Islet precursor cell (in vitro differentiated cells): ENCODE measurements at regions not wholly inside any gene's neighbourhood (a gene's known extent, or its start where the extent isn't known, plus 50 kb on each side); places are given as distances from the start of the nearest gene placed in this dataset.
"Not testable (repeated sequence)": the region's sequence is repeated elsewhere in the genome, so short reads cannot be mapped to it uniquely, and the experiment has no call there.

Source experiments
- DNase-seq: peaks from one replicate; pipeline ENCODE4 v3.0.0-alpha.2; 2018

DNA sequence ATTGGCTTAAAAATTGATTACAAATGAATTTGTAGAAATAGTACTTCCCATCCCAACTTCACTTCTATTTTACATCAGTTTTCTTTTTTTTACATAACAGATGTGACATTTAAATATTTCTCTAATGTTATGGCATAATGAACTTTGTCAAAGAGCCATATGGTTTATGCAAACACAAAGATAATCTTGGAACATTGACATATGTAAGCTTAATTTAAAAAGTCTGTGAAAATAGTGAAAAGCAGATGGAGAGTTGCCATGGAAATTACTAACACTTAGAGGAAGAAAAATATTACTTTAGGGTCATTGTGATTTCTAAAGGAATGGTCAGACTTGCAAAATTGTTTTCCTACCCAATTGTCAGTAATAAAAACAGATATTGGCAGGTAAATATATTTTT is 232.4 kb downstream of the AEBP2 start:
- no peak for DNase-seq

DNA sequence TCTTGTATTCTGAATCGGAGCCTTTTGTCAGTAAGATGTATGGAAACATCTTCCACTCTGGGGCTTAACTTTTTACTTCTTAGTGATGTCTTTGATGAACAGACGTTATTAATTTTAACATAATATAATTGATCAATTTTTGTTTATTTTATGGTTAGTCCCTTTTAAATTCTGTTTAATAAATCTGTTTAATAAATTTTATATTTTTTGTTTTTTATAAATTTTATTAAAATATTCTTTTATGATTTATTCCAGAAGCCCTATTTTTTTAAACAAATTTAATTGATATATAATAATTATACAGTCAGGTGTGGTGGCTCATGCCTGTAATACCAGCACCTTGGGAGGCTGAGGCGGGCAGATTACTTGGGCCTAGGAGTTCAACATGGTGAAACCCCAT is 235.1 kb downstream of the AEBP2 start:
- DNase-seq: no peak

DNA sequence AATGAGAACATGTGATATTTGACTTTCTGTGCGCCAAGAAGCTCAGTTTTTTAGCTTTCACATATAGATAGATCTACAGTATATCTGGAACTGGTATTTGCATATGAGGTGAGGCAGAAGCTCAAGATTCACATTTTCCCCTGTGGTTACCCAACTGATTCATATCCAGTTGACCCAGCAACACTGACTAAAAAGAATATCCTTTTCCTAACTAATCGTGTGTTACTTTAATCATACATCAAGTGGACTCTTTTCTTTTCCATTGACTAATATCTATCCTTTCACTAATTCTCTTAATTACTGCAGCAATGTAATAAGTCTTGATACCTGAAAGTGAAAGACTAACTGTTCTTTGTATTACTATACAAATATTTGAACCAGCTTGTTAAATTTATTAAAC is 236.1 kb downstream of the AEBP2 start:
- DNase-seq: no peak

DNA sequence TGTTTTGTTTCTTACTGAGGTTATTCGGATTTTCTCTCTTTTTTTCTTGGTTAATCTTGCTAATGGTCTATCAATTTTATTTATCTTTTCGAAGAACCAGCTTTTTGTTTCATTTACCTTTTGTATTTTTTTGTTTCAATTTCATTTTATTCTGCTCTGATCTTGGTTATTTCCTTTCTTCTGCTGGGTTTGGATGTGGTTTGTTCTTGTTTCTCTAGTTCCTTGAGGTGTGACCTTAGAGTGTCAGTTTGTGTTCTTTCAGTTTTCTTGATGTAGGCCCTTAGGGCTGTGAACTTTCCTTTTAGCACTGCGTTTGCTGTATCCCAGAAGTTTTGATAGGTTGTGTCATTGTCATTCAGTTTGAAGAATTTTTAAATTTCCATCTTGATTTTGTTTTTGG is 239.2 kb downstream of the AEBP2 start:
- not testable (repeated sequence) for DNase-seq

DNA sequence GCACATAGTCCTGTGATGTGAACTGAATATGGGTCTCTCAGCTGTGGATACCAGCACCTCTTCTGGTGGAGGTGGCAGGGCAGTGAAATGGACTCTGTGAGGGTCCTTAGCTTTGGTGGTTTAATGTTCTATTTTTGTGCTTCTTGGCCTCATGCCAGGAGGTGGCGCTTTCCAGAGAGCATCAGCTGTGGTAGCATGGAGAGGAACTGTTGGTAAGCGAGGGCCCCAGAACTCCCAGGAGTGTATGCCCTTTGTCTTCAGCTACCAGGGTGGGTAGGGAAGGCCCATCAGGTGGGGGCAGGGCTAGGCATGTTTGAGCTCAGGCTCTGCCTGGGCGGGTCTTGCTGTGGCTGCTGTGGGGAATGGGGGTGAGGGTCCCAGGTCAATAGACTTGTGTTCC is 241.7 kb downstream of the AEBP2 start:
- DNase-seq: no peak

DNA sequence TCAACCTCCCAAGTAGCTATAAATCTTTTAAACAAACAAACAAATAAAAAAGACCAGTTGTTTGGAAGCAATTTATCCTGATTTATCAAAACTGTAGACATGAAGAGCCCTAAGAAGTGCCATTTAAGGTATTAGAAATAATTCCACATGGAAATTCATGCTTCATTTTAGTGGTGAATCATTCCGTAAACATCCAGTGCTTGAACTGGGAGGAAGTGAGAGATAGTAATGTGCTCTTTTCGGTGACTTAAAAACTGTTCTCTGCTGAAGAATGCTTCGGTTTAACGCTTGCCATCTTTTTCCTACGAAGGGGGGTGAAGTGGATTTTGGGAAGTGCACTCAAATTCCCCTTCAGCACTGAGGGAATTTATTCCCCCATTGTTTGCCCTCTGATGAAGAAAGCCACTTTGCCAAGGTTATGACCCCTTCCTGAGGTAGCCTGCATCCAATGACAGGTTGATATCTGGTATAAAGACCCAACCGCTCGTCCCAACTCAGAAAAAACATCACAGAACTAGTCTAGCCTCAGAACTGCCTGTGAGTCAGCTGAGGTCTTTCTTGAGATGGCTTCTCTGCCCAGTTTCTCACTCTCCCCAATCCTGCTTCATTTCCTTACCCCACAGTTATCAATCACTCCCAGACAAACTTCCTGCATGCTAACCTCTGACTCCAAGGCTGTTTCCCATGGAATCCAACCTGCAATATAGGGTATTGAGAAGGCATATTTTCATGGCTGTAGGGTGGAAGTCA is 244.1 kb downstream of the AEBP2 start:
- peak; percentile 59 for DNase-seq

DNA sequence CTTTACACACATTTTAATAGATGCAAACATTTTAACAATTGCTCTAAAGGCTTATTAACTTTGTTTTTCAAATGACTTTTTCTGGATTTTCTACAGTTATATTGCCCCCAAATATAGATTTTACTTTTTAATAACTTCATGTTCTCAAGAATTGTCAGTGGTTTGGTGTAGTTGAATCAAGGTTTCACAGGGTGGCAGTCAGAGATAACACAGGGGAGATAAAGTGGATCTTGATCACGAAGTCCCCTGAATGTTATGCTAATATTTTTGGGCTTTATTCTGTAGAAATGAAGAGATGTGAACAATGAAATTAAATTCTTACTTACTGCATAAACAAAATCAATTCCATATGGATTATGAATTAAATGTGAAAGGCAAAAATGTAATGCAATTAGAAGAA is 248.1 kb downstream of the AEBP2 start:
- DNase-seq: no peak

DNA sequence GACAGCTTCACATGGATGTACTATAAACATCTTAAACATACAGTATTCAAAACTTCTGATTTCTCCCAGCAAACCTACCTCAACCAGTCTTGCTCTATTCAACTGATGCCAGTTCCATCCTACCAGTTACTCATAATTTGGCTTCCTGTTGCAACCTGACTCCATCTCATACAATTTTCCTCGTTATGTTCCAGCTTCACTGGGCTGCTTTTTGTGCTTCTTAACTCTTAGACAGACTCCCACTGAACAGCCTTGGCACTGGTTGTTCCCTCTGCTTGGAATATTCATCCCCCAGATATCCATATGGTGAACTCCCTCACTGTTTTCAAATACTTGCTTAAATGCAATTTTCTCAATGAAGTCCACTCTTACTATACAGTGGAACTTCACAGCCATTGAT is 249.2 kb downstream of the AEBP2 start:
- no peak for DNase-seq

DNA sequence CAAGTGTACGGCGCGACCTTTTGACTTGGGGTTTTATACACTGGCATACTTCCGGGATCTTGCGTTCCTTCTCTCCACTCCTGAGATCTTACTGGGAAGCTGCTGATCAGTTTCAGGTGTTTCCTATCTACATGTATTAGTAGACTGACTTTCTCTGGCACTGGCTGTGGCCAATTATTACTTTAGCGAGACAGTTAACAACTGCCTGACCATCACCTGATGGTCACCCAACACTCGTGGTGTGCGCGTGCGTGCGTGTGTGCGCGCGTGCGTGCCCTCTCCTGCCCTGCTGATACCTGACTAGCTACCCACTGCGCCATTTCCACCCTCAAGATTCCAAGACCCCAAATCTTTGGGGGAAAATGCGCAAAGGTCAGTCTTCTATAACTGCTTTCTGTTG is 249.9 kb downstream of the AEBP2 start:
- DNase-seq: no peak

DNA sequence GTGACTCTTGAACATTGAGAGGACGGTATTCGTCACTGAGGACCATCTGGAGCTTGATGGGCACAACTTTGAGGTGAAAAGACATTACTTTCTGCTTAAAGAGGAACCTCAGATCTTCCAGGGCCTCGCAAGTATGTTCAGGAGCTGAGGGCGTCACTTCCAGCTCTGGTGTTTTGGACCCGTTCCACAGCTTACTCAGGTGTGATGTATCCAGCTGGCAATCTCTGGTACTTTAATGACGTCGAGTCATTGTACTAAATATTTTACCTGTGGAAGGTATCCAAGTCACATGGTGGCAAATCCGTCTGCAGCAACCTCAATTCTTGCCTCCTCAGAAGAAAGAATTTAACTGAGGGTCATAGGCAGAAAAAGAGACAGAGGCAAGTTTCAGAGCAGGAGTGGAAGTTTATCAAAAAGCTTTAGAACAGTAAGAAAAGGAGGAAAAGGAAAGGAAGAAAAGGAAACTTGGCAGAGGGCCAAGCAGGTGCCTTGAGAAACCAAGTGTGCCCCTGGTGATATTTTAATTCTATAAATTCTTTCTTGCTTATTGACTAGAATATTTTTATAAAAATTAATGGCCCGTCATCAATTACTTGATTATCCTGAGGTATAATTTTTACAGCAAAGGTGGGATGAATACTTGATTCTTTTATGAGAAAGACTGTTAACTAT is 250.6 kb downstream of the AEBP2 start:
- DNase-seq: peak; percentile 56

DNA sequence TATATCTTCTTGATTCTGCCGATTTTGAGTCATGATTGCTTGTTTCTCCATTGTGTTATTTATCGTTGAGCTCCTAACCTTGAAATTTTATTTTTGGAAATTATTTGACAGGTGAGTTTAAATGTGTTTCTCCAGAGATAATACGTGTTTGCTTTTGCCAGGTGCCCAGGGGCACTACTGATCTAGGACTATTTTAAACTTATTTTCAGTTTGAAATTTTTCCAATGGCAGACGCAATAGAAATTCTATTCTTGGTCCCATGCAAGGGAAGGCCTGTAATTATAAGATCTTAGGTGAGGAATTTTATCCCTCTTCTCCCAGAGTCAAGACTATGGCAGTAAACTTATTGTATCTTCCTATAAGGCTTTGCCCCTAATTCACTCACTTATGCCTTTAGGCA is 252.8 kb downstream of the AEBP2 start:
- DNase-seq: no peak

DNA sequence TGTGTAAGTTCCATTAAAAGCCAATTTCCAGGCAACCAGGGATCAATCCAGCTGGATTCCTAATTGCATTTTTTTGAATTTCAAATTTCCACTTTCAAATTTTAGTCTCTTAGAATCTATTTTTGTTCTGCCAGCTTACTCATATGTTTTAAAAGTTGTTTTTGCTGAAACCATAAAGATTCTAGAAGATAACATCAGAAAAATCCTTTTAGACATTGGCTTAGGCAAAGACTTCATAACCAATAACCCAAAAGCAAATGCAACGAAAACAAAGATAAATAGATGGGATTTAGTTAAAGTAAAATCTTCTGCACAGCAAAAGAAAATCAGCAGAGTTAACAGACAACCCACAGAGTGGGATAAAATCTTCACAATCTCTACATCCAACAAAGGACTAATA is 253.3 kb downstream of the AEBP2 start:
- no peak for DNase-seq

DNA sequence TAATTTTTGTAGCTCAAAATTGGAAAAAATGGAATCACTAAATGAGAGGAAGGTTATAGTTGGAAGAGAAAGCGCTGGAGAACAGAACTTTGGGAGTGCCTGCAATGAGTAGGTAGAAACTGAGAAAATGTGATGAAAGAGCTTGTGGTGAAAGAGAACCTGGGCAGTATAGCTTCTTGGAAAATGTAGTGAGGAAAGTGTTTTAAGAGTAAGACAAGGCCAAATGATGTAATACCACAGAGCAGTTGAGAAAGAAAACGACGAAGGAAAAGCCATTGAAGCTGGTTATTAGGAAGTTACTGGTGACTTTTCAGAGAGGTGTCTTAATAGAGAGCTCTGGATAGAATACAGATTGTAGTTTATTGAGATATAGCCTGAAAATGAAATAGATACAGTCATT is 255.3 kb downstream of the AEBP2 start:
- DNase-seq: no peak

DNA sequence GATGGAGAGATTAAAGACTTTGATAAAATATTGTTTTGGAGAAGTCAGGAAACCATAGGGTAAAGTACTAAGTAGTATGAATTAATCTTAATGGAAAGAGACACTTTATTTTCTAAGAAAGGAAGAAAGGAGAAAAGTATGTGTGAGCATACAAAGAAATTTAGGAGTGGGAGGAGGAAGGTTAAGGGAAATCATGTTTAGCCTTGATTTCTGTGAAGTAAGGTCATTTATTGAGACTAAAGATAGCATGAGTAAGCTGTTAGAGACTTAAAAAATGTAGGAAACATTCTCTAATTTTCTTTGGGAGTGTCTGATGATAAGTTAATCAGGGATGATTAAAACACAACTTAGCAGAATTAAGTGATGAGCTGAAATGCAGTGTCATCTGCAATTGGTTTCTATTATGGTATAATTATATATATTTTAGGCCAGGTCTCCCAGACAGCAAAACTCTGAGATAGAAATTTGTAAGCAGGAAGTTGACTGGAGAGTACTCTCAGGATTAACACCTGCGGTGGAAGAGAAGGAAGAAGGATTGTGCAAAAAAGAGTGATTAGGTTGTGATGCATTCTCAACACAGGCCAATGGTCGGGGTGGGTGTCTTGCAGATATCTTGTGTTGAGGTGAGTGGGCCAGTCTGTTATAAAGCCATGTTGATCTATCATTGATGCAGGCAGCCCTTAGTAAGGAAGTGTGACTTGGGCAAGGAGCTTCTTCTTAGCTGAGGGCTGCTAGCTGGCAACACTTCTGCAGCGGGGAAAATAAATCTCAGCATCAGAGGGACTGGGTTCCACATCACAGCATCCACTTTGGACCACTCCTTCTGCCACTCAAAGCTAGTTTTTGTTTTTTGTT is 256.2 kb downstream of the AEBP2 start:
- DNase-seq: no peak

DNA sequence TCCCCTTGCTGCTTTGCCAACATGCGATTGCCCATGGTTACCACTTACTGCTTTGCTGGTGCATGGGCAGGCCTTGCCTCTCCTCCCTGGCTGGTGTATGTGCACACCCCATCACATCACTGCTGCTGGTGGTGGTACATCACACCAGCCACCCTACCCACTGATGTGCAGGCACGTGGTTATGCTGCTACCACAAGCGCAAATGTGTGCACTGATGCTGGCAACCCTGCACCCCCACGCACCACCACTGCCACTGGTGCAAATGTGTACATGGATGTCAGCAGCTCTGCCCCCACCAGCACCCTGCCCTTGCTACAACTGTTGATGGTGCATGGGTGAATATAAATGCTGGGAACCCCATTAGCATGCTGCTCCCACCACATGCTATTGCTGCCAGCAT is 261.7 kb downstream of the AEBP2 start:
- DNase-seq: no peak

DNA sequence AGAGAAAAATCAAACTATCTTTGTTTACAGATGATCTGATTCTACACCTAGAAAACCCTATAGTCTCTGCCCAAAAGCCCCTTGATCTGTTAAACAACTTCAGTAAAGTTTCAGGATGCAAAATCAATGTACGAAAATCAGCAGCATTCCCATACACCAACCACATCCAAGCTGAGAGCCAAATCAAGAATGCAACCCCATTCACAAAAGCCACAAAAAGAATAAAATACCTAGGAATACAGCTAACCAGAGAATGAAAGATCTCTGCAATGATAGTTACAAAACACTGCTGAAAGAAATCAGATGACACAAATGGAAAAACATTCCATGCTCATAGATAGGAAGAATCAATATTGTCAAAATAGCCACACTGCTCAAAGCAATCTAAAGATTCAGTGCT is 265.7 kb downstream of the AEBP2 start:
- DNase-seq: no peak

DNA sequence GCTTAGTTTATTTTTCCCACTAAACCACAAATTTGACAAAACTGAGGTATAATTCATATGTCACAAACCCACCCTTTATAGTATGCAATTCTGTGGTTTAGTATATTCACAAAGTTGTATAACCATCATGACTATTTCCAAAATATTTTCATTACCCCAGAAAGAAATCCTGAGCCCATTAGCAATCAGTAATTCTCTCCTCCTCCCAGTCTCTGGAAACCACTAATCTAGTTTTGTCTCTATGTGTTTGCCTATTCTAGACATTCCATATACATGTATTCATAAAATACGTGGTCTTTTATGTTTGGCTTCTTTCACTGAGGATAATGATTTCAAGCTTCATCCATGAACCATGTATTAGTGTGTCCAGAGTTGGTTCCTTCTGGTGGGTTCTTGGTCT is 267.6 kb downstream of the AEBP2 start:
- no peak for DNase-seq

DNA sequence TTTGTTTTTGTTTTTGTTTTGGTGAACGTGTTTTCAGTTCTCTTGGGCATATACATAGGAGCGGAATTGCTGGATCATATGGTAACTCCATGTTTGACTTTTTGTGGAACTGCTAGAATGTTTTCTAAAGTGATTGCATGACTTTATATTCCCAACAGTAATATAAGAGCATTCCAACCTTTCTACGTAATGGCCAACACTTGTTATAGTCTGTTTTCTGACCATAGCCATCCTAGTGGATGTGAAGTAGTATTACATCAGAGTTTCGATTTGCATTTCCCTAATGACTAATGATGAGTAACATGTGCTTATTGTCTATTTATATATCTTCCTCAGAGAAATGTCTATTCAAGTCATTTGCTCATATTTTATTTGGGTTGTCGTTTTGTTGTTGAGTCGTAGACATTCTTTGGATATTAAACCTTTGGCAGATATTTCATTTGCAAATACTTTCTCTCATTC is 268.7 kb downstream of the AEBP2 start:
- DNase-seq: no peak

DNA sequence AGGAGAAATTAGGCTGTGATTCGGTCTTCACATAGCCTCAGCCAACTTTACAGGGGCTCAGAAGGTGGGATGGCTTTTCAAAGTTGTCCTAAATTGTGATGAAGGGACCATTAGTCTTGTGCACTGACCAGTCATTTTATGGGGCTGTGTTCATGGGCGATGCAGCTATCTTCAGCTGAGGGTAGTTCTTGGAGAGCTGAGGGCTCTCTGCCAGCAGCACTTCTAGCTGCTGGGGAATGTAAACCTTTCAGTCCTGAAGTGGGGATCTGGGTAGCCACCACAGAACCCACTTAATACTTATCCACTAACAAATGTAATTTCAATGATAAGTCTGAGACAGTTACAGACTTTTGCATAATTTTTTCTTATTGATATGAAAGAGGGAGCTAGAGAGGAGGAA is 270.6 kb downstream of the AEBP2 start:
- no peak for DNase-seq

DNA sequence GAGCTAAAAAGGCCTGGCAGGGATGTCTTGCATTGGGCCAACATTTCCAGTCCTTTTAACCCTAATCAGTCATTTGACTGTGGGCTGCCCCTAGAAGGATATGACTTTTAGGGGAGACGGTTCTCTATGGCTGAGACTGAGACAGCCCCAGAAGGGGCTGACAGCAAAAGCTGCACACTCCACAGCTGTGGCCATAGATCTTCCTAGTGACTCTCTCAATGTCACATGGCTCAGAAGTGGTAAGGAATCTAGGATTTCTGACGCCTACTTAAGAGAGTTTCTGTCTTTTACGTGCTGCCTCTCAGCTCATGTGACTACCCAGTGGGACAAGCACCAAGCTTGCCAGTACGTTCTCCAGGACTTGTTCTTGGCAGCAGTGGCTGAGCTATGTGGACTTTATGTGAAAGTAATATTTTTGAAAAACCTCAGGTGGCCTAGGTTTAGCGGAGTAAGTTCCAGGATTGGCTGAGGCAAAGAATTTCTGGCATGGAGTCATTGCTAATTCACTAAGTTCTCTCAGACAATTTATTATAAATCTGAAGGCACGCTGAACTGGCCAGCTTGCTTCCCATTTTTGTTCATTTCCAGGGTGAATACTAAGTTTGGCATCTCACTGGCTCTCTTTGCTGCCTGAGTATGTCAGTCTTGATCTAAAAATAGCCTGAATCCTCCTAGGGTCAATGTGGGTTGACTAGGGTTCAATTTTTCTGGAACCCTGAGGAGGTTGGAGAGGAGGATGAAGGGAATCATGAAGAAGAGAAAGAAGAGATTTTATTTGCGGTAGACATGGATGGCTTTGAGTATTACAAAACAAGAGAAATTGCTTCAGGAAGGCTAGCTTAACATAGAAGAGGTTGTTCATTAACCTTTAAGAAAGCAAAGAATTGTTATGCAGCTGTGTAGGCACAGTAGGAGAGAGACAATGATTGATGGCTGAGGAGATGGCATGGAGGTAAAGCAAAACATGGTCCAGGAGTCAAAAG is 271.8 kb downstream of the AEBP2 start:
- no peak for DNase-seq

DNA sequence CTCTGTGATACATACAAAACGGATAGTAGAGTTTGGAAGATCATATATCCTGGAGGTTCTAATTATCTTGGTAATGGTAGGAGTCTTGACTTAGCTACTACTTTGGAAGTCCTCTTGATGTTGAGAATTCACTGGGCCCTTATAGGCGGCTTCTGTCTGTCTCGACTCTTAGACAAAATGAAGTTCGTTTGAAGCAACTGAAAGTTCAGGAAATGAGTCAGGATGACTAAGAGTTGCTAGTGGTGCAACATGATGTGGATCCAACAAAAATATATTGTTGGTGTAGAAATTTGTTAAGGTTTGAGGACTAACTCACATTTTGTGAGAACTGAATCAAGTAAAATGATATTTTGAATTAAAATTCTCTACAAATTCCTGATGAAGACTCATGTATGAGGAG is 272.7 kb downstream of the AEBP2 start:
- DNase-seq: no peak

DNA sequence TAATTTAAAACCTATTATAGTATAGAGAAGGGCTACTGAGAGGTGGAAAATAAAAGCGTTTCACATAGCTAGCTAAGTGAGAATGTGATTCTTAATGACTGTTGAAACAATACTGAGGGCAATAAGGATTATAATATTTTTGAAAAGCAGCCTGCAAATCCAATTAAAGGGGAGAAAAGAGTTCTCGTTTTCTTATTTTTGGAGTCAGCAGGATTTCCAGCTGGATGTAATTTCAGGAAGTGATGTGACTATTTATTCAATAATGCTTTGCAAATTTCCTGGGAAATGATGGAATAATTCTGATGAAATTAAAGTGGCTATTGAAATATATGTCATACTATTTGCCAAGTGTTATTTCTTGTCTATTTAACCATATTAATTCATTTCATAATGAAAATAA is 279.1 kb downstream of the AEBP2 start:
- DNase-seq: no peak

DNA sequence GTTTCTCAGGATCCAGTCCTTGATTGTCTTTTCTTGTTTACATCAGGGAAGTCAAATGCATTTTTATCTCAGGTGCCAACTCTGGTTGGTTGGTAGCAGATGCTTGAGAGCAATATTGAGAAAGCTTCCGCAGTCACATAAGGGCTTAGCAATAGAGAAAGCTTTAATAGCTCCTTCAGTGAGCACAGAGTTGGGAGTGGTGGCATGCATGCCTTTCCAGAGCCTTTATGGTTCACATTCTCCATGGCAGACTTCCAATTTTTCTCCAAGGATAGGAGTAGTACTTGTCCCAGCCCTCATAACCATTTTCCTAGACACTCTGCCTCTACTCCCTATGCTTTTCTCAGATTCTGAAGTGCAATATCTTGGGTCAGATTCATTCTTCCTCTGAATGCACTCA is 280.4 kb downstream of the AEBP2 start:
- no peak for DNase-seq
